ENCODE measurements at regions not wholly inside any gene's neighbourhood (a gene's known extent, or its start where the extent isn't known, plus 50 kb on each side); places are given as distances from the start of the nearest gene placed in this dataset.
"Not testable (repeated sequence)": the region's sequence is repeated elsewhere in the genome, so short reads cannot be mapped to it uniquely, and the experiment has no call there.

DNA sequence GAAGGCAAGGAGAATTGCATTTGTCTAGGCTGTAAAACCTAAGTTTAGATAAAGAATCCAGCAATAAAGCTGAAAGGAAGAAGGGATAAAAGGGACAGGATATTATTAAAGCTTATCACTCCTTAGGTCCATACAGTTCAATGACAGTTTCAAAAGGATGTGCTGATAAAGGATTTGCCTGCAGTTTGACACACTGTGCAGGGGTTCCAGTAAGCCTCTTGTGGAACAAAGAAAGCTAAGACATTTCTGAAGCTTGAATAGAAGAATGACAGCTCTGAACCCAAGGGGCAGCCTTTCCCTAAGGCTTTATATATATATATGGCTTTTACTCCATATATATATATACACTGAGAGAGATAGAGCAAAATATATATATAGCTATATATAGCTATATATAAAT, 276.8 kb upstream of the GRM3 start:
- DNase-seq: no peak

DNA sequence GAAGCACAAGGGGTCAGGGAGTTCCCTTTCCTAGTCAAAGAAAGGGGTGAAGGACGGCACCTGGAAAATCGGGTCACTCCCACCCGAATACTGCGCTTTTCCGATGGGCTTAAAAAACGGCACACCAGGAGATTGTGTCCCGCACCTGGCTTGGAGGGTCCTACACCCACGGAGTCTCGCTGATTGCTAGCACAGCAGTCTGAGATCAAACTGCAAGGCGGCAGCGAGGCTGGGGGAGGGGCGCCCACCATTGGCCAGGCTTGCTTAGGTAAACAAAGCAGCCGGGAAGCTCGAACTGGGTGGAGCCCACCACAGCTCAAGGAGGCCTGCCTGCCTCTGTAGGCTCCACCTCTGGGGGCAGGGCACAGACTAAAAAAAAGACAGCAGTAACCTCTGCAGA, 303.3 kb upstream of the GRM3 start:
- DNase-seq: not testable (repeated sequence)

DNA sequence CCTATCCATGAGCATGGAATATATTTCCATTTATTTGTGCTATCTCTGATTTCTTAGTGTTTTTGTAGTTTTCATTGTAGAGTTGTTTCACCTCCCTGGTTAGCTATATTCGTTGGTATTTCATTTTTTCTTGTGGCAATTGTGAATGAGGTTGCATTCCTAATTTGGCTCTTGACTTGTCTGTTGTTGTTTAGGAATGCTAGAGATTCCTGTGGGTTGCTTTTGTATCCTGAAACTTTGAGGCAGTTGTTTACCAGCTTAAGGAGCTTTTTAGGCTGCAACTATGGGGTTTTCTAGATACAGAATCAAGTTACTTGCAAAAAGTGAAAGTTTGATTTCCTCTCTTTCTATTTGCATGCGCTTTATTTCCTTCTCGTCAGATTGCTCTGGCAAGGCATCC, 304.7 kb upstream of the GRM3 start:
- DNase-seq: no peak

DNA sequence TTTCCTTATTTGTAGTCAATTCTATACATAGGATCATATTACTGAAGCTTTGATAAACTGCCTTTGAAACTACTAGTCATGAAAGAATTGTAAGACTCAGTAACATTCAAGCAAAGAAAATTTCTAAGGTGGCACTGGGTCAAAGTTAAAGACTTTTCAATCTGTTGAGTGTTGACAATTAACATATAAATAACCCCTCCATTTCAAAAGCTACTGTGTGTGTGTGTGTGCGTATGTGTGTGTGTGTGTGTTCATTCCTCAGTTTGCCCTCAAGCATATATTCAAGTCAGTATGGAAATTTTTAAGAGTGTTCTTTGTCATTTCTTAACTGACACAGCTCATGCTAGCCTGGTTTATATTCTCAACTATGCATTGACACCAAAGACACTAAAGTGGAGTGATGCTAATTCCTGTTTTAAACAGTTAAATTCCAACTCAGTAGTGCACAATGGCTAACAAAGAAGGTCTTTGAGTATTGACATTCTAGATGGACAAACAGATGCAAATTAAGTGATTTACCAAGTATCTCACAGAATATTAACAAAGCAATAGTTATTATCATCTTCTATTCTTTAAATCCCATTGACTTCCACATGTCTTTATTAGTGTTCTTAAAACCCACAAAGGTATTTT, 314.8 kb upstream of the GRM3 start:
- no peak for DNase-seq

DNA sequence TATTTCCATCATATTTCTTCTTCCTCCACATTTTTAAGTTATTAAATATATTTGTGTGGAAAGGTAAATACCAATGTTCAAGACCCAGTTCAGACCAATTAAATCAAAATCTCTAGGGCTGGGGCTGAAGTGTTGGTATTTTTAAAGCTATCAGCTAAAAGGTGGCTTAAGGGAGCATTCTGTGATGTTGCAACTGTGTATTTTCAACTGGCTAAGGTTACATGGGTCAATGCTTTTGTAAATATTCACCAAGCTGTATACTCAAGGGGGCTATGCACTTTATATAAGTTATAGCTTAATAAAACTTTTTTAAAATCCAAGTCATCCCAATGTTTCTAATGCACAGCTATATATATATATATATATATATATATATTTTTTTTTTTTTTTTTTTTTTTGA, 316.9 kb upstream of the GRM3 start:
- DNase-seq: no peak

DNA sequence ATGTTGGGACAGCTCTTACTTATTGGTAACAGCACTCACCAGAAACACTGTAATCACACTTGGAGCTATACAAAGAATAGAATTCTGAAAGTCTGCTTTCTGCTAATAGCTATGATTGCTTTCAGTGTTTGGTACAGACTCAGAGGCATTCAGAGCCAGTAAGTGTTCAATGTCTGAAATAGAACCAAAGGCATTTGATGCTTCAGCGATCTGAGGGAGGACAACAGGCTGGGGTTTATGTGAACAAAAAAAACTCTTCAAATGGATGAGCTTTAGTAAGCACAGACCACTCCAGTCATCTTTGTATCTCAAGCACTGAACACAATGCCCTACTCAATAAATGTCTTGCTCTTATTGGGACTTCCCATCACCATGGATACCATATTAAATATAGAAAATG, 322.8 kb upstream of the GRM3 start:
- no peak for DNase-seq

DNA sequence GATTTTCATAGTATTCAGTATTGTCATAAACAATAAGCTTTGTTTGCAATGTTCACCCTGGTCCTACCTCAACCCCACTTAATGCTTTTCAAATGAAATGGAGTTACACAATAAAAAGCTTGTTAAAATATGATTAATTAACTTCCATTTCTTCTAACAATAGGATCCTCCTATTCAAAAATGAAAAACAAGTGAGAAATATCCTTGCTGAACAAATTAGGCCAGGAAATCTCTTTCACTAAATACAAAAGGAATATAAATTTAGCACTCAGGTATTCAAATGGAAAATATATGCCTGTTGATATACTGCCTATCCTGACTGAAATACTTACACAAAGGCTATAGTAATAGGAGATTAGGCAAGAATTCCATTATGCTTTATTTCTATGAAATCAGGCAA, 323.4 kb upstream of the GRM3 start:
- DNase-seq: no peak

DNA sequence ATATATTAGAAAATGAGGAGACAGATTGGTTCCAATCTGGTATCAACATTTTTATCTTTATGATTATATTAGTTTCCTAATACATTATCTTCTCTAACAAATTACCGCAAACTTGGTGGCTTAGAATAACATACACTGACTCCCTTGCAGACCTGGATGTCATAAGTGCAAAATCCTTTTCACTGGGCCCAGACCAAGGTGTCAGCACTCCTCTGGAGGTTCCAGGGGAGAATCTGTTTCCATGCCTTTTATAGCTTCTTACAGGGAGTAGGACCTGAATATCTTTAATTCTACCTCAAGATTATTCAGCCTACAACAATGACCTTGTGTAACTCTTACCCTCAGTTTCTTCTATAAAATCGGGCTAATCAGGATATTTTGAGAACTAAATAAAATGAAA, 329.9 kb upstream of the GRM3 start:
- no peak for DNase-seq

DNA sequence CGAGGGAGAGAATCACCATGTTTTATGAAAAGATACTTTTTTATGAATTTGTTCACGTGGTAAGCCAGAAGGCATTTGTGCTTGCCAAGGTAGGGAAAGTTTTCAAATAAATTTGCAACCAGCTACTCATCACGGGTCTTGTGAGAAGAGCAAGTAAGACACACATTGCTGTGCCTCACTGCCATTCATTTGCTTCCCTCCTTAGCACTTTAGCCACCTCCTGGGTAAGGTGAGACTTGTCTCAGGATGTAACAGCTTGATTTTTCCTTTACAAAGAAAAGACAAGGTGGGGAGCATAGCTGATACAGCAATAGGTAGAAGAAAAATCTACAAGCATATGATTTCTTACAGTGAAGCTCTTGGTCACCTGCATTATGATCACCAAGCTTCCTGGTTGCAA, 342.4 kb upstream of the GRM3 start:
- no peak for DNase-seq

DNA sequence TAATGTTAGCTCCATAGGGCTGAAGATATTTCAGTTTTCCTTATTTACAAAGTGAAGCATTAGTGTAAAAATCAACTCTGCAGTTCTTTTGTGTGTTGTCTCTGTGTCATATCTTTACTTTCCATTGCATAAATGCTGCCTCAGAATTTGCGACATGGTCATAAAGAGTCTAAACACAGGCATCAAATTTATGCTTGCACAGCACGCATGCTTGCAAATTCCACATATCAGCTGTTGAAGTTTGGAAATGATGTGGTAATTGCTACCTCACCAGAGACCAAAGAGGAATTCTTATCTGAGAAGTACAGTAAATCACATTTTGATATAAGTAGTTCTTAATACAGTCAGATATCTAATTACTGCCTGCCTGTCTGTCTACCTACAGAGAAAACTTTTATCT, 348.2 kb upstream of the GRM3 start:
- DNase-seq: no peak

DNA sequence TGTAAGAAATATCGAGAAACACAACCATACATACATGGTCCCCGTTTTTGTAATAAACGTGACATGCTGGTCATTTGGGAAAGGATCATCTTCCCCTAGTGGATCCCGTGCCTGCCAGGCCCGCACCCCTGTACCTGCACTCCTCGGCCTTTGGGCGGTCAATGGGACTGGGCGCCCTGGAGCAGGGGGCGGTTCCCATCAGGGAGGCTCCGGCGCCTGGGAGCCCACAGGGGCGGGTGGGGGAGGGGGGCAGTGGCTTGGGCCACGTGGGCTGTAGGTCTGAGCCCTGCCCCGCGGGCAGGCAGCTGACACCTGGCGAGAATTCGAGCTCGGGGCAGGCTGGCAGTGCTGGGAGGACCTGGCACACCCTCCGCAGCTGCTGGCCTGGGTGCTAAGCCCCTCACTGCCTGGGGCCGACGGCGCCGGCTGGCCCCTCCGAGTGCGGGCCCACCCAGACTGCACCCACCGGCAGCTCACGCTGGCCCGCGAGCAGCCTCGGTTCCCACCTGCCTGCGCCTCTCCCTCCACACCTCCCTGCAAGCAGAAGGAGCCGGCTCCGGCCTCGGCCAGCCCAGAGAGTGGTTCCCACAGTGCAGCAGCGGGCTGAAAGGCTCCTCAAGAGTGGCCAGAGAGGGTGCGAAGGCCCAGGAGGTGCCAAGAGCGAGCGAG, 361.6 kb upstream of the GRM3 start:
- DNase-seq: no peak

DNA sequence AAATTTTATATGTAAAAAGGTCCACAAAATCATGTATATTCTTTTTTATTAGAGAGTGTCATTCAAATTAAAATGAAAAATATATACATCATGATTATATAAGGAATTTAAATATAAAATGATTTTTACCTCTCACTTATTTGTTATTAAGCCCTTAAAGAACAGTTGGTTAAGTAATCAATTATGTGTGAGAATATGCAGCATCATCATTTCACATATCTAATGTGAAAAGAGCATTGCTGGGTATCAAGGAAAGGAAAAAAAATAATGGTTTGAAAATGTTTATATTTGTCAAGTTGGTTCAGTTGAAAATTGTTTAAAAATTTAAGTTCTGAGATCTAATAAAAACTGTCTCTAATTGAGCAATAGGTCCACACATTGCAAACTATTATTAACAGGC, 363.6 kb upstream of the GRM3 start:
- no peak for DNase-seq

DNA sequence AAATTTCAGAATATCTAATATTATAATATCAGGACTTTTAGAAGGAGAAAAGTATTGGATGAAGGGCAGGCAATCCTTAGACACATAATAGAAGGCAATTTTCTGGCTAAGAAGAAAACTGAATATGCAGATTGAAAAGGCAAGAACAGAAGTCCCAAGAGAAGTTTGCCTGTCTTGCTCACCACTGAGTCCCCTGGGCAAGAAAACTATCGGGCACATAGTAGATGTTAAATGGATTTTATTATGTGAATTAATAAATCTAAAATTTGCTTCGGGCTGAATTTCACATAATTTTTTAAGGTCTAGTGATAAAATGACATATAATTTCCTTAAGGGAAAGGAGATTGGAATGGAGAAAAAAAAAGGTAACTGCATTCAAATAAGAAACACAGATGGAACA, 380.9 kb upstream of the GRM3 start:
- no peak for DNase-seq

DNA sequence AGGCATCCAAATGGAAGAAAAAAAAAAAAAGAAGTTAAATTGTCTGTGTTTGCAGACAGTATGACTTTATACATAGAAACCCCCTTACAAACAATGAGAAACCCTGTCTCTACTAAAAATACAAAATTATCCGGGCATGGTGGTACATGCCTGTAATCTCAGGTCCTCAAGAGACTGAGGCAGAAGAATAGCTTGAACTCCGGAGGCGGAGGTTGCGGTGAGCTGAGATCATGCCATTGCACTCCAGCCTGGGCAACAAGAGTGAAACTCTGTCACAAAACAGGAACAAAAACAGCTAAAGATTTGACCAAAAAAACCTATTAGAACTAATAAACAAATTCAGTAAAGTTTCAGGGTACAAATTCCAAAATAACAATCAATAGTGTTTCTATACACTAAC, 385.8 kb upstream of the GRM3 start:
- no peak for DNase-seq

DNA sequence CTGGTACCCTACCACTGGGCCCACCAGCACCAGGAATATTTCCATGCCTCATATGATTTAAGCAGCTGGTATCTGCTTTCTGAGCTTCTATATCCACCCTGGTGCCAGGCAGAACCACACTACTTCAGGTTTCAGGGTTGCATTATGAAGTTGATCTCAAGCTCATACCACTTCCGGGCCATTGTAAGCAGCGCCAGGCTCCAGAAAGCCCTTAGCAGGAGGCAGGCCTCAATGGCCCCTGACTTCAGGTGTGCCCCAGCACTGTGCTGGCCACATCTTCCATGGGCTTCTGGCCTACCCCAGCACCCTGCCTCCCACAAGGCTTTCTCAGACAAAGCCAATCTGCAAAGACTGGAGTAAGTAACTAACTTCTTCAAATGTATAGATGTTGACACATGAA, 391.3 kb upstream of the GRM3 start:
- no peak for DNase-seq

DNA sequence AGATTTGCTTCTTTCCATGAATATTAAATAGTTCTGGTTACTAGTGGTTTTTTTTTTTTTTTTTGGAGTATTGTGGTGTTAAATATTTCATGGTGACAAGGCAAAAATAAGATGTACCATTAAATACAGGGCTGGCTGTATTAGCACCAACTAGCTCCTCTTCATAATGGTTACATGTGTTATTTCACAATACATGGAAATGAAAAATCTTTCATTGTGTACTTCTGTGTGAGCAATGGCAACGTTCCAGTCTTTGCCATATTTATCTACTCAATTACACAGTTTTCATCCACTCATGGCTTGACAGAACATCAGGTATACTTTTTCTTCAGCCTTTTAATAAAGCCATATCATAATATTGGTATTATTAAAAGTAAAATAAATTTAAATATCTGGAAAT, 394.7 kb upstream of the GRM3 start:
- DNase-seq: no peak

DNA sequence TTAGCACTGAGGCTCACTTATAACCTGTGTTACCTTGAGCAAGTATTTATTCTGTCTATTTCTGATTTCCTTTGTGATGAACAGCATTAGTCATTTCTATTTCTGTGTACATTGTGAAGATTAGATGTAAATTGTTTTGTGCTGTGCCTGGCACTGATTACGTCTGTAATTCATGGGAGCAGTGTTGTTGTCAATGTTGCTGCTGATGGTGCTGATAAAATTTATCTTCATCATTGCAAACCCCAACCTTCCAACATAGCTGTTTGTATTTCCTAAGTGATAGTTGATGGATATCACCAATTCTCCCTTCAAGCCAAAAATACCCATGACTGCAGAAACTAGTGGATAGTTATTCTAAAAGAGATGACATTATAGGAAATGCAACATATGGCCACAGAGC, 400.5 kb upstream of the GRM3 start:
- no peak for DNase-seq

DNA sequence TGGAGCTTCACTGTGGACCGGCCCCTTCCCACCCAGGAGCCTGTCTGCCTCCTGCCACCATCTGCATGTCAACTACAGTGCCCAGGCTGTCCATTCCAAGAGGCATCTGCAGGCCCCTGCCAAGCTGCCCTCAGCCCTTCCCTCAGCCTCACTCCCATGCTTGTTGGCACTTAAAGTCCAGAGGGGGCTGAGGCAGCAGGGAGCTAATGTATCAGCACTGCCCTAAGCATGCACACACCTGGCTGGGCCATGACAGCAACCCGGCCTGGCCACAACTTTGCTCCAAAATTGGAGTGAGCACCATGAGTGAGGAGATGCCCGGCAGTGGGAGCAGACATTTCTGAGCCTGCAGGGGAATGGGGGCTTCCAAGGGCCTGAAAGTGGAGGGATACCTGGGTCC, 417.5 kb upstream of the GRM3 start:
- no peak for DNase-seq

DNA sequence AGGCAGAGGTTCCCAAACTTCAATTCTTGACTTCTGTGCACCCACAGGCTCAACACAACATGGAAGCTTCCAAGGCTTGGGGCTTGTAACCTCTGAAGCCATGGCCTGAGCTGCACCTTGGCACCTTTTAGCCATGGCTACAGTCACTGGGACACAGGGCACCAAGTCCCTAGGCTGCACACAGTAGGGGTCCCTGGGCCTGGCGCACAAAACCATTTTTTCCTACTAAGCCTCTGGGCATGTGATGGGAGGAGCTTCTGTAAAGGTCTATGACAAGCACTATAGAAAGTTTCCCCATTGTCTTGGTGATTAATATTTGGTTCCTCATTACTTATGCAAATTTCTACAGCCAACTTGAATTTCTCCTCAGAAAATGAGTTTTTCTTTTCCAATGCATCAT, 420.9 kb upstream of the GRM3 start:
- no peak for DNase-seq

DNA sequence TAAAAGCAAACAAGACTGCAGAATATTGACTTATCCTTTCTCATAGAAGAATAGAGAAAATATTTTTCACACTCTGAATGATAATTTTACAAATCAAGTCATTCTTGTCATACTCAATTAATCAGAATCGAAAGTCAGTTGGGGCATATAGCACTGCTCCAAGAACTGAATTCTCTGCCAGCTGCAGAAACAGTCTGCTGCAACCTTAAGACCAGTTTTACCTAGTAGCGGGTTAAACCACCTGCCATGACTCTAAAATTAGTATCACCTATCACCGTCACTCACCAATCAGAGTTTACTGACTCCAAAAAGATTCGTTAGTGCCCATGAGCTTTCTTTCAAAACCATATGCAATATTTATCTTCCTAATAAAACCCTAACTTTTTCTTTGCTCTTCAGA, 429.0 kb upstream of the GRM3 start:
- DNase-seq: no peak

DNA sequence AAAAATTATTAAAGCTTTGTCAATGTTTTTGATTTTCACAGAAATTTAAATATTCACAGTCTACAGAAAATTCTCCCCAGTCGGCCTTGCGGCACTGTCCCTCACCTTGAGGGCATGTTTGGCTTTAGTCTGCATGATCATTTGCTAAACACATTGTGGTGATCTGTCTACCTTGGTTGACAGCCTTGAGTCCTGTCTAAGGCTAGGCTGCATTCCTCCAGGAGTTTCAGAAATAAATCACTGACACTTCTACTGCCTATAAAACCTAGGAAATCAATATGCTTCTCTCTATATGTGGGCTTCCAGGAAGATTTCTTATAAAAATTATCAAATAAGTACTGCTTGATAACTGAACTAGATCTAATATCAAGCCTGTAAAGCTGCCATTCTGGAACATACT, 430.7 kb upstream of the GRM3 start:
- no peak for DNase-seq

DNA sequence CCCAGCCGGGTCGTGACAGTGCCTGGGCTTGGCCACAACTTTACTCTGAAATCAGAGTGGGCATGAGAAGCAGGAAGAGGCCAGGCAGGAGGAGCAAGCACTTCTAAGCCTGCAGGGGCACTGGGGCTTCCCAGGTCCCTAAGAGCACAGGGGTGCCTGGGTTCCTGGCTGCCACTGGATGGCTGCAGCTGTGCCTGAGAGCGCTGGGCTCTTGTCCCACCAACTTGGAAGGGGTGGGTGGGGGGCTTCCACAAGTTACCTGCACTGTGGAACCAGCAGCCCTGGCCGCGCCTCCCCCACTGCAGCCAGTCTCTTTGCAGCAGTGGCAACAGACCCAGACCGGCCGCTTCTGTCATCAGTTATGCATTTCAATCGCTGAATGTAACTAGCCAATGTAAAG, 434.7 kb upstream of the GRM3 start:
- DNase-seq: no peak

DNA sequence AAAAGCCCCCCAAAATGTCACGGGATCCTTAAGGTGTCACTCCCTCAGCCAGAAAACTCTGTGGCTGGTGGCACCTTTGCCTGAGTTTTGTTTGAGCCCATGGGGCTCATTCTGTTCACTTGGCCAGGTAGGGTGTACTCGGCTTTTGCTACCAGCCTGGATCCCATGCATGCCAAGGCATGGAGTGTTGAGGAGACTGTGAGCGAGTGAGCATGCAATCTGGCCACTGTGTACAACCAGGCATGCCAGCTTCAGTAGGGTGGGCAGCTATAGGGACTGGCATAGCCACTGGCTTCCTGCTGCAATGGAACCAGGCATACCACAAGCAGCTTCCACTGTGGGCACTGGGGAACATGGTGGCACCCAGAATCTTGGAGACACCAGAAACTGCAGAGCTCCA, 436.0 kb upstream of the GRM3 start:
- no peak for DNase-seq

DNA sequence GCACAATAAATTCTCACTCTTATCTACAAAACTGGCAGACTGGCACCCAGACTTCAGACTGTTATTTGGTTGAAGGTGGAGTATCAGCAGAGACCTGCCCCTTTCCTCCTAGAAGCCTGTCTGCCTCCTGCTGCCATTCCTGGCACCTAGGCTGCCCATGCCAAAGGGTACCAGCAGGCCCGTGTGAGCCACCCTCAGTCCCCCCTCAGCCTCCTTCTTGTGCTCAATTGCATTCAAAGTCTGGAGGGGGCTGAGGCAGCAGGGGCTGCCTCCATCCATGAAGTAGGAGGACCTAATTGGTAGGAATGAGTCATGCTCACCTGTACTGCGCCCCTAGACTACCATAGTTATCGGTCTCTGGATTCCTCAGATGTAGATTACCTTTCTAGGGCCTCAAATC, 440.9 kb upstream of the GRM3 start:
- no peak for DNase-seq

DNA sequence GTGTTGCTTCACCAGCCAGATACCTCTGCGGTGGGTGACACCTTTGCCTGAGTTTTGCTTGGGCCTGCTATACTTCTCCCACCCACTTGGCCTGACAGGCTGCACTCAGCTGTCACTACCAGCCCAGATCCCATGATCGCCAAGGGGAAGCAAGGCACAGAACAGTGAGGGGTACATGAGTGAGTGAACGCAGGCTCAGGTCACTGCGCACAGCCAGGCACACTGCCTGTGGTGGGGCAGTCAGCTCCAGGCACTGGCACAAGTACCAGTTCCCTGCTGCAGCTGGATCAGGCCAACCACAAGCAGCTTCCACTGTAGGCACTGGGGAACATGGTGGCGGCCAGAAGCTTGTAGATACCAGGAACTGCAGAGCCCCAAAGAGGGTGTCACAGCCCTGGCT, 441.9 kb upstream of the GRM3 start:
- DNase-seq: no peak
